Activated naive CD8-positive, alpha-beta T cell treated with anti-CD3 and anti-CD28 coated beads, Interleukin-2, amount 10 ng/mL, durations not matched to agents 7 days and 5 days (primary cell): ENCODE measurements at regions not wholly inside any gene's neighbourhood (a gene's known extent, or its start where the extent isn't known, plus 50 kb on each side); places are given as distances from the start of the nearest gene placed in this dataset.

Experiments used
- ATAC-seq: fragments of 150-1000 bp; cut with Tn5 transposase; one replicate; pipeline ENCODE4 v1.10.0; 2021; ENCODE audit warnings: low read depth, moderate library complexity
- POLR2A ChIA-PET: fragments of 350-600 bp; sonication (Branson Sonifier 250); formaldehyde crosslinking; loops from one replicate; lab custom pipeline; 2021; ENCODE audit warnings: antibody characterized with exemption; lab: Charles Lee
- DNase-seq: peaks from one replicate; pipeline ENCODE4 v3.0.0; 2021
- H3K27ac Mint-ChIP-seq: one replicate; pipeline ENCODE4 v1.8.0; 2022; ENCODE audit warnings: mild to moderate bottlenecking, mixed read lengths
- H3K27me3 Mint-ChIP-seq: one replicate; pipeline ENCODE4 v1.8.0; 2022; ENCODE audit warnings: mild to moderate bottlenecking, moderate library complexity, mixed read lengths
- H3K36me3 Mint-ChIP-seq: one replicate; pipeline ENCODE4 v1.8.0; 2021; ENCODE audit warnings: mild to moderate bottlenecking, mixed read lengths
- H3K4me1 Mint-ChIP-seq: one replicate; pipeline ENCODE4 v1.8.0; 2021; ENCODE audit warnings: mixed read lengths
- H3K4me3 Mint-ChIP-seq: one replicate; pipeline ENCODE4 v1.8.0; 2022; ENCODE audit warnings: mild to moderate bottlenecking, moderate library complexity, mixed read lengths
- H3K9me3 Mint-ChIP-seq: one replicate; pipeline ENCODE4 v1.8.0; 2021; ENCODE audit warnings: mixed read lengths

GRCh38 chr7:155166673-155167370, 96.7 kb downstream of the HTR5A start:
- no peaks in the 10 kb centered on the region for H3K9me3 Mint-ChIP-seq
- peaks cover 9% of the 10 kb centered on the region for H3K27me3 Mint-ChIP-seq
- no peak overlapping the region for H3K27ac Mint-ChIP-seq
- no peak overlapping the region for H3K4me3 Mint-ChIP-seq
- POLR2A ChIA-PET = no interaction called here
- no peak for ATAC-seq
- H3K36me3 Mint-ChIP-seq = no peaks in the 10 kb centered on the region
- DNase-seq = no peak
- no peaks in the 10 kb centered on the region for H3K4me1 Mint-ChIP-seq

DNA sequence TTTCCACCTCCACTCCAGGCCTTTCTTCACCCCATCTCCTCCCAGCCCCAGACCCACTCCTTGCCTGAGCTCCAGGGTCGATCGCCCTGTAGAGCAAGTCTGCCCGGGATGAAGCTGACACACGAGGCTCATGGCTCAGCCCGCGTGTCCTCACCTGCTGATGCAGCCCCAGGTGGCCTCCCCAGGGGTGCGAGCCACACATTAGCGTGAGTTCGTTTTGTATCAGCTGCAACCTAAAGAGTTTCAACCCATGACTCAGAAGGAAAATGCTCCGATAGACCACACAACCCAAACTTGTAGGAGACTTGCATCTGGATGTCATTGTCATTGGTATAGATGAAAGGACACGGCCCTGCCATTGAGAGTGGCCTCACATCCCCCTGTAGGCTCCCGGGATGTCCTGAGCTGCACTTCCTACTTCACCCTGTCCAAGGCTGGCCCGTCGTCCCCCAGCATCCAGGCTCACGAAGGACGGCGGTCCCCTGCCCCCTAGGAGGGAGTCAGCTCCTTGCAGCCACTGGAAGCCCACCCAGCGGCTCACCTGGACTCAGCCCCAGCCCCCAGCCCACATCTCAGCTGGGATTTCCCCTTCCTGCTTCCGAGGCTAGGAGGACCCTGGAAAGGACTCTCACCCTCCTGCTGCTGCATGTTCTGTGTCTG, 97.7 kb downstream of the HTR5A start:
- Mint-ChIP-seq H3K36me3 (no peaks in the 10 kb centered on the region), H3K4me3 (no peak overlapping the region), H3K4me1 (no peaks in the 10 kb centered on the region), H3K27me3 (peaks cover 3% of the 10 kb centered on the region), H3K27ac (no peak overlapping the region), H3K9me3 (no peaks in the 10 kb centered on the region)
- POLR2A ChIA-PET = no interaction called here
- DNase-seq (no peak), ATAC-seq (no peak)

GRCh38 chr7:155168597-155169480, 98.7 kb downstream of the HTR5A start:
- Mint-ChIP-seq H3K36me3 (no peaks in the 10 kb centered on the region), H3K27me3 (peaks cover 2% of the 10 kb centered on the region), H3K4me3 (no peak overlapping the region), H3K27ac (no peak overlapping the region), H3K4me1 (no peaks in the 10 kb centered on the region), H3K9me3 (no peaks in the 10 kb centered on the region)
- DNase-seq = no peak
- ATAC-seq = no peak
- POLR2A ChIA-PET = no interaction called here

DNA sequence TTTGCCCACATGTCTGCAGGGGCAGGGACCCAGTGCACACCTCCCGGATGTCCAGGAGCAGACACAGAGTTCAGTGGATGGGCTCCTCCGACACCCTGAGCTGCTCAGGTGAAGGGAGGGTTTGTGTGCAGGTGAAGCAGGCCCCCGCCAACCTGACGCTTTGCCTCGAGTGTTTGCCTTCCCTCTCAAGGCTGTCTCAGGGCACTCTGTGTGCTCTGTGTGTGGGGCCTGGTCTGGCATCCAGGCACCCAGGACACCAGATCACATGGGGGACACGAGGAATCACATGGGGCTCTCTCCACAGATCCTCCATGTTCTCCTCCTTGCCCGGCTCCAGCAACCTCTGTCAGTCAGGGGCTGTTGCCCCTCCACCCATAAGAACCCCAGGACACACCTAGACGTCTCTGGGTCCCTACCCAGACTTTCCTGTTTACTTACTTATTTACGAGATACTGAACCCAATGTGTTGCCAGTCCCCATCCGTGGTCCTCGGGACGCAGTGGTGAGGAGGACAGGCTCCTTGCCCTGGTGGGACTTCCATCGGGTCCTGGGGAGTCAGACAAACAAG, 99.5 kb downstream of the HTR5A start:
- H3K9me3 Mint-ChIP-seq = no peaks in the 10 kb centered on the region
- ATAC-seq = no peak
- POLR2A ChIA-PET = no interaction called here
- no peak overlapping the region for H3K27ac Mint-ChIP-seq
- no peaks in the 10 kb centered on the region for H3K36me3 Mint-ChIP-seq
- H3K4me3 Mint-ChIP-seq = no peak overlapping the region
- no peaks in the 10 kb centered on the region for H3K4me1 Mint-ChIP-seq
- DNase-seq = no peak
- H3K27me3 Mint-ChIP-seq = peaks cover 2% of the 10 kb centered on the region

DNA sequence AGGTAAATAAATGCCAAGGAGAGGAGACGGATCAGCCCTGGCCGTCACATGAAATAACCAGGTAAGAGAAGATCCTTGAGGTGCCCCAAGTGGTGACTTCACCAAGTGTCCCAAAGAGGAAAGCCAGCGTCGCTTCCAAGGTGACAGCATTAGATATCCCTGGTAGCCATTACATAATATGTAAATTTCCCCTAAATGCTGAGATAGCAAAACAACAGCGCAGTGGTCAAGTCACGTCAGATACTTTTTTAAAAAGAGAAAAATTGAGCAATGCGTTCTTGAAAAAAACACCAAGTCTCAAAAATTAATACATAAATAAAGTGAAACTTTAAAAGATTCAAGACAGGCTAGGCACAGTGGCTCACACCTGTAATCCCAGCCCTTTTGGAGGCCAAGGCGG, 100.2 kb downstream of the HTR5A start:
- Mint-ChIP-seq H3K4me1 (no peaks in the 10 kb centered on the region), H3K9me3 (no peaks in the 10 kb centered on the region)

GRCh38 chr7:155172141-155172540, 102.0 kb downstream of the HTR5A start:
- H3K4me1 Mint-ChIP-seq = no peaks in the 10 kb centered on the region
- ATAC-seq (no peak), DNase-seq (no peak)
- H3K27ac Mint-ChIP-seq = no peak overlapping the region
- no peak overlapping the region for H3K4me3 Mint-ChIP-seq
- no peaks in the 10 kb centered on the region for H3K36me3 Mint-ChIP-seq
- POLR2A ChIA-PET = no interaction called here
- H3K27me3 Mint-ChIP-seq = peaks cover 2% of the 10 kb centered on the region
- no peaks in the 10 kb centered on the region for H3K9me3 Mint-ChIP-seq

More for the DNA sequence above, 100.2 kb downstream of the HTR5A start:
- no peaks in the 10 kb centered on the region for H3K36me3 Mint-ChIP-seq
- H3K27me3 Mint-ChIP-seq = peaks cover under 1% of the 10 kb centered on the region
- H3K27ac Mint-ChIP-seq = no peak overlapping the region
- POLR2A ChIA-PET = no interaction called here
- ATAC-seq = no peak
- no peak for DNase-seq
- H3K4me3 Mint-ChIP-seq = no peak overlapping the region

DNA sequence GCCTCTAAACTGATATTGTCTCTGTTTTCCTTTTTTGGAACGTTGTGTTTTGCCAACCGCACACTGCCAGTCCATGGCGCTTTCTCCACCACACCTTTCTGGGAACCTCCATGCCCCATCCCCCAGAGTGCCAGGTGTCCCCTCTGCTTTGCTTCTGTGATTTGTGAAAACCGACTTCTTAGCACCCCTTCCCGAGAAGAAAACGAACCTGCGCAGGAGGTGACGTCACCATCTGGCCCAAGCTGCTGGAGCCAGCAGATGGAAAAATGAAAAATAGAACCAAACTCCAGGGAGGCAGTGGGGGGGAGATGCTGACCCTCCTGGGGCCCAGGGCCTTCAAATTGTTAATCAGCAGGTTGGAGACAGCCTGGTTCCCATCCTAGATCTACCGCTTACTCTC, 103.8 kb downstream of the HTR5A start:
- peaks cover 6% of the 10 kb centered on the region for H3K27me3 Mint-ChIP-seq
- no peaks in the 10 kb centered on the region for H3K4me1 Mint-ChIP-seq
- ATAC-seq (no peak), DNase-seq (no peak)
- H3K36me3 Mint-ChIP-seq = no peaks in the 10 kb centered on the region
- no peaks in the 10 kb centered on the region for H3K9me3 Mint-ChIP-seq
- H3K27ac Mint-ChIP-seq = no peak overlapping the region
- POLR2A ChIA-PET = no interaction called here
- no peak overlapping the region for H3K4me3 Mint-ChIP-seq

GRCh38 chr7:155178096-155178495, 108.0 kb downstream of the HTR5A start:
- Mint-ChIP-seq H3K27me3 (peaks cover 6% of the 10 kb centered on the region), H3K9me3 (peaks cover 1% of the 10 kb centered on the region), H3K4me3 (no peak overlapping the region), H3K36me3 (no peaks in the 10 kb centered on the region), H3K27ac (no peak overlapping the region), H3K4me1 (no peaks in the 10 kb centered on the region)
- POLR2A ChIA-PET = no interaction called here
- DNase-seq (no peak), ATAC-seq (no peak)

DNA sequence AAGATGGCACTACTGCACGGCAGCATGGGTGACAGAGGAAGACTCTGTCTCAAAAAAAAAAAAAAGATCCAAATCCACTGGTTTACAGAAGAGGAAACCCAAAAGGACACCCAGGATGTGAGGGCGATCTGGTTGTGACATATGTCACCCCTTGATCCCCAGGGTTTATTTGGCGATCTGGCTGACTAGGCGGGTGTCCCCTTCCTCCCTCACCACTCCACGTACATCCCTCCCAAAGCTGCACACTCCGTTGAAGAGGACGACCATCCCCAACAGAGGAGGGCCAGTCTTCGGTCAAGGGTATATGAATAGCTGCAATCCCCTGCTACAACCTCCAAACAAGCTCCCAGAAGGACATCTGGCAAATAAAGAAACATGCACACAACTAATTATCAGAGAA, 111.6 kb downstream of the HTR5A start:
- H3K27ac Mint-ChIP-seq = no peak overlapping the region
- no peaks in the 10 kb centered on the region for H3K4me1 Mint-ChIP-seq
- H3K27me3 Mint-ChIP-seq = peaks cover 4% of the 10 kb centered on the region

DNA sequence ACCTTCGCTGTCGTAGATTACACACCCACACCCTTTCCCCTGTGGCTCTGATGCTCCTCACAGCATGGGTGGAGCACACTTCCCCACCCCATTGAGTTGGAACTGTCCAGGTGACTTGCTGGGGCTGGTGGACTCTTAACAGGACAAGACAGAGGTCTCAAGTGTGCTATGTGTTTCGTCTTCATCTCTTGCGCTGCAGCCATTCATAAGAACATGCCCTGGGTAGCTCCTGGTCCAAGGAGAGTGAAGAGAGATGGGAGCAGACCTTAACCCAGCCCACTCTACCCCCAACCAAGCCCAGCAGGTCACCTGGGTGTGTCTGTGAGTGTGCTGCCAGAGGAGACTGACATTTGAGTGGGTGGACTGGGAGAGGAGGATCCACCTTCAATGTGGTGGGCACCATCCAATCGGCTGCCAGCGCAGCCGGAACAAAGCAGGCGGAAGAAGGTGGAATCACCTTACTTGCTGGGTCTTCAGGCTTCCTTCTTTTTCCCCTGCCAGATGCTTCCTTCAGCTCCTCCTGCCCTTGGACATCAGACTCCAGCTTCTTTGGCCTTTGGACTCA, 112.4 kb downstream of the HTR5A start:
- H3K9me3 Mint-ChIP-seq = peaks cover 22% of the 10 kb centered on the region
- H3K27me3 Mint-ChIP-seq = peaks cover 4% of the 10 kb centered on the region
- no peaks in the 10 kb centered on the region for H3K36me3 Mint-ChIP-seq
- H3K27ac Mint-ChIP-seq = no peak overlapping the region
- H3K4me3 Mint-ChIP-seq = no peak overlapping the region
- DNase-seq (no peak), ATAC-seq (no peak)
- POLR2A ChIA-PET = no interaction called here
- H3K4me1 Mint-ChIP-seq = no peaks in the 10 kb centered on the region

More for the DNA sequence above, 111.6 kb downstream of the HTR5A start:
- Mint-ChIP-seq H3K4me3 (no peak overlapping the region), H3K9me3 (peaks cover 18% of the 10 kb centered on the region), H3K36me3 (no peaks in the 10 kb centered on the region)
- POLR2A ChIA-PET = no interaction called here
- no peak for DNase-seq
- ATAC-seq = no peak

- POLR2A ChIA-PET = no interaction called here
- Mint-ChIP-seq H3K27me3 (no peaks in the 10 kb centered on the region), H3K4me1 (peaks cover 5% of the 10 kb centered on the region), H3K36me3 (no peaks in the 10 kb centered on the region), H3K4me3 (no peak overlapping the region), H3K27ac (no peak overlapping the region), H3K9me3 (peaks cover 22% of the 10 kb centered on the region)
- ATAC-seq = no peak
- no peak for DNase-seq
Measured at GRCh38 chr7:155183655-155184054, 113.5 kb downstream of the HTR5A start.

GRCh38 chr7:155184923-155185322, 112.8 kb upstream of the INSIG1 start:
- H3K27me3 Mint-ChIP-seq = no peaks in the 10 kb centered on the region
- POLR2A ChIA-PET = no interaction called here
- no peaks in the 10 kb centered on the region for H3K36me3 Mint-ChIP-seq
- DNase-seq (no peak), ATAC-seq (no peak)
- H3K27ac Mint-ChIP-seq = no peak overlapping the region
- peaks cover 22% of the 10 kb centered on the region for H3K9me3 Mint-ChIP-seq
- H3K4me3 Mint-ChIP-seq = no peak overlapping the region
- H3K4me1 Mint-ChIP-seq = peaks cover 8% of the 10 kb centered on the region
